AG10803 (cell line): ENCODE measurements at regions not wholly inside any gene's neighbourhood (a gene's known extent, or its start where the extent isn't known, plus 50 kb on each side); places are given as distances from the start of the nearest gene placed in this dataset.

ENCODE experiments used
- DNase-seq: peaks from one replicate; pipeline ENCODE4 v3.0.0; 2010; ENCODE audit warnings: low read depth
- H3K4me3 ChIP-seq: 2 replicates; pipeline ENCODE4 v1.5.1; 2011; ENCODE audit warnings: mild to moderate bottlenecking, low read length, control low read depth
- TF ChIP-seq, protein P1 (sequence below): conservative IDR thresholded peaks from 2 replicates; pipeline ENCODE4 v1.5.1; 2011; ENCODE audit warnings: mild to moderate bottlenecking, low read length, control low read depth, inconsistent platforms

GRCh38 chr22:34045311-34045710, 125.0 kb upstream of the LARGE1 start:
- no peak for DNase-seq
- no peak overlapping the region for H3K4me3 ChIP-seq
- TF ChIP-seq, protein P1, sequence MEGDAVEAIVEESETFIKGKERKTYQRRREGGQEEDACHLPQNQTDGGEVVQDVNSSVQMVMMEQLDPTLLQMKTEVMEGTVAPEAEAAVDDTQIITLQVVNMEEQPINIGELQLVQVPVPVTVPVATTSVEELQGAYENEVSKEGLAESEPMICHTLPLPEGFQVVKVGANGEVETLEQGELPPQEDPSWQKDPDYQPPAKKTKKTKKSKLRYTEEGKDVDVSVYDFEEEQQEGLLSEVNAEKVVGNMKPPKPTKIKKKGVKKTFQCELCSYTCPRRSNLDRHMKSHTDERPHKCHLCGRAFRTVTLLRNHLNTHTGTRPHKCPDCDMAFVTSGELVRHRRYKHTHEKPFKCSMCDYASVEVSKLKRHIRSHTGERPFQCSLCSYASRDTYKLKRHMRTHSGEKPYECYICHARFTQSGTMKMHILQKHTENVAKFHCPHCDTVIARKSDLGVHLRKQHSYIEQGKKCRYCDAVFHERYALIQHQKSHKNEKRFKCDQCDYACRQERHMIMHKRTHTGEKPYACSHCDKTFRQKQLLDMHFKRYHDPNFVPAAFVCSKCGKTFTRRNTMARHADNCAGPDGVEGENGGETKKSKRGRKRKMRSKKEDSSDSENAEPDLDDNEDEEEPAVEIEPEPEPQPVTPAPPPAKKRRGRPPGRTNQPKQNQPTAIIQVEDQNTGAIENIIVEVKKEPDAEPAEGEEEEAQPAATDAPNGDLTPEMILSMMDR = no peak

DNA sequence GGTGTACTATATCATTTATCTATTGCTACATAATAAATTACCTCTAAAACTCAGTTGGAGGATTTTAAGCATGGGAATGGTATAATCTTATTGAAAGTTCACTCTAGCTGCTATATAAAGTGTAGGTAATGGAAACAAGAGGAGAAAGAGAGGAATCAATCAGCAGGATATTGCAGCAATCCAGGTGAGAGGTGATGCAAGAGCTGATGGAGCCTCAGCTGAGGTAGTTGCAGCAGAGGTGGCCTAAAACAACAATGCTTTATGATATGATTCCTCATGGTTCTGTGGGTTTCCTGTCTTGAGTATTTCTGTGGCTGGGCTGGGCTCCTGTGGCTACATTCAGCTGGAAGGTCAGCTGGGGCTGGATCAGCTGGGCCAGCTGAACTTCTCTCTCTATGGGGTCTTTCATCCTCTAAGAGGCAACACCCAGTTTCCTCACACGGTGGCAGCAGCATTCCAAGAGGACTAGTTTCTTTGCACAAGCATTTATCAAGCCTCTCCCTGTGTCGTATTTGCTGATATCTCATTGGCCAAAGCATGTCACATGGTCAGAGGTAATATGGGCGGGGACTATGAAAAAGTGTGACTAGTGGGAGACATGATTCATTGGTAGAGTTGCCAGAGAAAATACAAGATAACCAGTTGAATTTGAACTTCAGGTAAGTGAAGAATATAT, 135.4 kb upstream of the LARGE1 start:
- TF ChIP-seq, protein P1 = peak; percentile 39
- peak; percentile 6 for DNase-seq
- no peak overlapping the region for H3K4me3 ChIP-seq

- no peak overlapping the region for H3K4me3 ChIP-seq
- TF ChIP-seq, protein P1 = no peak
- no peak for DNase-seq
Measured at GRCh38 chr22:34057726-34058125, 137.4 kb upstream of the LARGE1 start.

DNA sequence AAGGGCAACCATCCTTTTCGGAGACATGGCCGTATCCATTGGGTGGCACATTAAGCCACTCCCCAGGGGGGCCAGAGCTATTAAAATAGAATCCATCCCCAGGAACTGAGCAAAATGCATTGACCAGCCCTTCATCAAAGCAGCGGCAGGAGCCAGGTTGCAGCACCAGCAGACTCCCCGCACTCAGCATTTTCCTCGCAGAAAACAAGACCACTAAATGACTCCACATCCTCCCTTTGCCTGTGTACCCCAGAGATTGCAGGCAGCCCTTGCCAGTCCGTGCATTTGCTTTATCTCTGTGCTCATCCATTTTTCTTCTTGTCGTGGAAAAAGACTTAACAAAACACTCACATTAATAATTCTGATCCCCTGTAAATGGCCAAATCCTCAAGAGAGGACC, 144.4 kb upstream of the LARGE1 start:
- TF ChIP-seq, protein P1 = no peak
- H3K4me3 ChIP-seq = no peak overlapping the region
- DNase-seq = no peak

- no peak overlapping the region for H3K4me3 ChIP-seq
- TF ChIP-seq, protein P1 = no peak
- DNase-seq = no peak
Measured at GRCh38 chr22:34067031-34067430, 146.8 kb upstream of the LARGE1 start.

GRCh38 chr22:34068001-34068400, 147.7 kb upstream of the LARGE1 start:
- no peak overlapping the region for H3K4me3 ChIP-seq
- DNase-seq = no peak
- TF ChIP-seq, protein P1 = no peak

DNA sequence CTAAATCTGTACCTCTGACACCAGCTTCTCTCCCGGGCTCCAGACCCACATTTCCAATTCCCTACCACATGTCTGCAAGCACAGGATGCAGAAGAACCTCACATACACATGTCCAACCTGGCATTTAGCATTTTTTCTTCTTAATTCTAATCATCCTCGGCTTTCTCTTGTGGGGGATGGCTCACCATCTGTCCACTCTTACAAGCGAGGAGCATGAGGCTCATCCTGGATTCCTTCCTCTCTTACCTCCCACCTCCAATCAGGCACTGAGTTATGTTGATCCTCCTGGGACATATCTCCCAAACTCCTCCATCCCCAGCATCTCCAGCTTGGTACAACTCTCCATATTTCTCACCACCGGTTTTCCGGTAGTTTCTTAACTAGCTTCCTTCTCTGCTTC, 149.8 kb upstream of the LARGE1 start:
- H3K4me3 ChIP-seq = no peak overlapping the region
- no peak for DNase-seq
- TF ChIP-seq, protein P1 = no peak
